LoVo (cell line): ENCODE measurements at regions not wholly inside any gene's neighbourhood (a gene's known extent, or its start where the extent isn't known, plus 50 kb on each side); places are given as distances from the start of the nearest gene placed in this dataset.

Experiments
- DNase-seq: peaks from one replicate; pipeline ENCODE4 v3.0.0-alpha.2; 2016; ENCODE audit warnings: low spot score

DNA sequence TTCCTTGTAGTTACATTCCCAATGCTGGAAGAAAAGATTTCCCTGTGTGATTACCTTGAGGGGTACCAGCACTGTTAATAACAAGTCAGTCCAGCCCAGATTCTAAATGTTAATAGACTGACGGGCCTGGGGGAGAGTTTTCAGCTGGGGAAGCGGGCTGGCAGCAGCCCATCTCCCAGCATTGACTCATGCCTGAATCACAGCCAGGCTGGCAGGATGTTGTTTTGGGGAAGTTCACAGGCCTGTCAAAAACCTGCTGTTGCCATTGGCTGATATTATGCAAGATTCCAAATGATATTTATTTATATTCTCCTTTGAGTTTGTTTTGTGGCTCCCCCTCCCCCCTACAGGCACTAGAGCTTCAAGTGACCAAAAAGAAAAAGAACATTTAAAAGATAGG is 213.9 kb upstream of the CNR1 start:
- DNase-seq = no peak

DNA sequence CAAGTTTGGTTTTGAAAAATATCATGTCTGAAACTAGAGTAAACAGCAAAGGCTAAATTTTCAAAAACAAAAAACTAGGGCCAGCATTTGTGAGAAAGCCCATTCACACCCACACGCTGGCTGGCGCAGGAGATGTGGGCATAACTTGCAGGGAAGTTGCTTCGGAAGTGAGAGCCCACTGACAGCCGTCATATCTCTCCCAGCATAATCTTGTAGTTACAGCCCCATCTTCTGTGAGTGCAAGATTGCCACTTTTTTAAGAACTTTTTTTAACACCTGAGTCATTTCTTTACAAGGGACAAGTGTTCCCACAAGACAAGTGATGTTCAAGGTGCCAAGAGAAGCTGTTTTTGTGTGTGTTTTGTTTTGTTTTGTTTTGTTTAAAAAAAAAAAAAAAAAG is 212.5 kb upstream of the CNR1 start:
- DNase-seq = no peak

DNA sequence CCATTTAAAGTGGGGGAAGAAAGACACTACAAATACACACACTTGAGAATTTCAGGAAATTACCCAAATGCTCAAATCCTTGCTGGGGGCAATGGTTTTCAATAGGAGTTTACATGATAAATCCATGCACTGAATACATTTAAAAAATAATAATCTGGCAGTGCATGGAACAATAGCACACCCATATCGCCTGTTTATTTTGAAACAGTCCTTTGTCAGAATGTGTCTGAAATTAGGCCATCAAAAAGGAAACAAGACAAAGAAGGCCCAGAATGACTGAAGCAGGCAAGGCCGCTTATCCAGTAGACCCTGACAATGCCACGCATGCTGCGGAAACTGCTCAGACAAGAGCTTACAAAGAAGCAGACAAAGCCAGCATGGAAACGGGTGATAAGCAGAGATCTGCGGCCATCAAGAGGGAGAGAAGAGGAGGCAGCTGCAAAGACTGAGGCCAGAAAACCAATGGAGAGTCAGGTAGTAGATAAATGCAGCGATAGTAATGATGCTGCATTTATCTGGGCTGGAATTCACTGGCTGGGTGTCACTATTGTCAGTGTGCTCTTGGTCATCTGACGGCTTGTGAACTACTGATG is 211.9 kb upstream of the CNR1 start:
- DNase-seq = no peak

DNA sequence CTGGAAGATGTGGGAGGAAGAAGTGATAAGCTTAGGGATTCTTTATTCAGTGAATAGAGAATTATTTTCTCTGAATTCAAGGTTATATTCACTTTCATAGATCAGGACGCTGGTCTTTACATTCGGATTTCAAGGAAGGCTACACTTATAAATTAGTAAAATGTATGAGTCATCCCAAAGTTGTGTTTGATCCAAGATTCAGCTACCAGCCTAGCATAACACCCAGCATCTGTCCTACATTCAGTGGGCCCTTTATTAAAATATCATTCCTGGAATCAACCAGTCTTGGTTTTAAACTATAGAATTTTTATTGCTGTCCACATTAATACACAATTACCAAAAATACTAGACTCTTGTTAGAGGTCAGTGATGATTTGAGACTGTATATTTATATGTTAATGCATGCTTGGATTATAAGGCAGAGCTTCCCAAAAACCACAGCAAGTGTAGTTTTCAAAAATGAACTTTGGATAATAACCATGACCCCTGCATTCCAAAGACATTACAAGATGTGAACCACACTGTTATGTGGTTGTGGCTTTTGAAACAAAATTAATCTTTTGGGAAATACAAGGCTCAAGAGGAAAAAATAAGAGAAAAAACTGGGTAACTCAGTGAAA is 210.7 kb upstream of the CNR1 start:
- no peak for DNase-seq

DNA sequence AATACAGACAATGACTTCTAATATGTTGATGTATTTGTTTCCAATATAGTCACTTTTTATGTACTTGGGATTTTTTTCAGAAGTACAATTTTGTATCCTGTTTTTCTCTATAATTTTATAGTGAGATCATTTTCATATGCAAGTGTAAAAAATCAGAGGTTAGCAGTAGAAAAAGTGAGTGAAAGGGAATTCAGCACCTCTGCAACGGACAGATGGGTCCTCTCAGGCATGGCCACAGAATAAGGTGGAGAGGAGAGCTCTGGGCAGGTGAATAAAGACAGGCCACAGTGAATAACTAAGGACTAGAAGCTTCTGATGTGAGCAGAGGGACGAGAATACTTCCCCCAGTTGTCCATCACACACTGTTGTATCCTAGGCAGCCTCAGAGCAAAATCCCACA is 210.1 kb upstream of the CNR1 start:
- DNase-seq = no peak

DNA sequence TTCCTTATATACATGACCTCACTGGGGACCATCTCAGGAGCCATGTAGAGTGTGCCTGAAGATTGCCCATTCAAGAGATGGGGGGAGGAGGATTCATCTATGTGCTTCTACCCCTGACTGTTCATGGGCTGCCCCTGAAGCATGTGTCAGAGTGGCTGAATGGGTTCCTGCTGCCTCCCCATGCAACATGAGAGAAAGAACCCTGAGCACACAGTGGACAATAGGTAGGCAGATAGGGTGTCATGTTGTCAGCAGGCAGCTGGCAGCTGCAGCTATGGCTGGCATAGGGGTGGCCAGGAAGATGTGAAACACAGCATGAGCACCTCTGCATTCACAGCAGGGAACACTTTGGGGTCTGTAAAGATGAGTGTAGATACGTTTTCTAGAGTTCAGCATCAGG is 208.4 kb upstream of the CNR1 start:
- DNase-seq = no peak

DNA sequence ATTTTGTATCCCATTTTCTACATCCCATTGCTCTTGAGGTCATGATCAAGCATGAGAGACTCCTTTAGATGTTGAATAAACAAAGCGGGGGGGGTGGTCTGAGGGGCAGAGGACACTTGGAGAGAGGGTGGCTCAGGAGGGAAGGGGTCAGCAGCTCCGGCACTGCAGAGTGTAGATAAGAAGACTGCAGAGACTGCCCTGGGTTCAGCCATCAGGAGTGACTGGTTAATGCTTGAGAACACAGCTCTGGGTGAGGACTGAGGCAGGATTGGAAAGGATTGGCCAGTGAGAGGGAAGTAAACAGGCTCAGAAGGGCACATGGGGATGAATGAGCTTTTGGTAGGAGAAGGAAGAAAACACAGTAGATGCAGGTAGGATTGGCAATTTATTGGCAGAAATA is 205.3 kb upstream of the CNR1 start:
- no peak for DNase-seq

DNA sequence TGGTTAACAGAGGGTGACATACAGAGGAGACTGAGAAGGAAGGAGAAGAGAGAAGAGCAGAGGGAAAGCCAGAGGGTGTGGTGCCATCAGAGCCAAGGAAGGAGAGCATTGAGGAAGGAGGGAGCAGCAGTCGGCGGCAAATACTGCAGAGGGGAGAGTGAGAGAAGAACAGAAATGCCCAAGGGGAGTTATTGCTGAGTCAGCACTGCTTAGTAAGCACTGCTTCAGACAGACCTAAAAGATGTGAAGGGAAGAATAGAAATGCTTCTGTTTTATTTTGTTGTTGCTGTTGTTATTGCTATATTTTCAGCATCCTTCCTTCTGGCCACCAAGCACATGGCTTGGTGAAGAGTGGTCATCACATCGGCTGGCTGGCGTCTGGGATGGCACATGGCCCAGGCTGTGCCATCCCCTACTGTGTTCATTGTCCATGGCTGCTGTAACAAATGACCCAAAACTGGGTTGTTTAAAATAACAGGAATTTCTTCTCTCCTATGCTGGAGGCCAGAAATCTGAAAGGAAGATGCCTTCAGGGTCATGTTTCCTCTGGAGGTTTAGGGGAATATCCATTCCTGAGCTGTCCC is 204.1 kb upstream of the CNR1 start:
- DNase-seq = no peak

DNA sequence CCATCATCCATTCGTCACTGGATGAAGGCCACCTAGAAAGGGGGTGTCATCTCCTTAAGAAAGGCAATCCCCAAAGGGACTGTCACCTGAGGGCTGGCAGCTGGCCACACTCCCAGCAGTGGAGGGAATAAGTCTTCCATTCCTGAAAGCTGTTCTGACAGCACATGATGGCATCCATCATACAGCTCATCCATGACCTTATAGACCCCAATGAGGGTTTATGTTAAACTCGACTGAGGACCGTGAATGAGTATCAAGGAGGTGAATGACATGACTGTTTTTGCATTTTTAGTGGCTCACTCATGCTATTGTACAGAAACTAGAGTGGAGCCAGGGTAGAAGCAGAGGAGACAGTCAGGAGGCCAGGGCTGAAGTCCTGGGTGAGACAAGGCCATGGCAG is 203.1 kb upstream of the CNR1 start:
- DNase-seq = no peak

DNA sequence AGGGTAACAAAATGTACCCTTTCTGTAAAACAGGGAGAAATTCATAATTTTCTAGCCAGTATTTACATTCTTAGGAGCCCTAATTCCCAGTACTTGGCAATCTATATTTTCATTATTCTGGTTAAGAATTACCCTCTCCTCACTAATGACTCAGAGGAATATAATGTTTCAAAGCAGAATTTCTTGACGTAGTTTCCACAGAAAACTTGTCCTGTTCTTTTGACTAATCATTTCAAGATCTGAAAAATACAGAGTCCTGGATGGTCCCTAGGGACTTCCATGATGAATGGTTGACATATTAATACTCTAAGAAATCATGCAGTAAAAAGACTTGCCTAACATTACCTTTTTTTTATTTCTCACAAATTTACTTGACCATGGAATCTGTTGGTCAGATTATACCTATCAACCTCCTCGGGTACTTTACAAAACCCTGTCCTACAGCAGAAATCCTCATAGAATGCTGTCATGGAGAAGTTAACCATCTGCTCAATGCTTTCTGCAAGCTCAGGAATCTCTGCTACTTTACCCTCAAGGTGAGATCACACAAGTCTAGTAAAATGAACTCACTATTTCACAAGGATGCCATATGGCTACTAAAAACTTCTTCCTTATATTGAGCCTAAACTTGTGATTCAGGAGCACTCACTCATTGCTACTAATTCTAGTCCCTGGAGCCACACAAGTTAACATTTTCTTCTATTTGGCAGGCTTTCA is 202.1 kb upstream of the CNR1 start:
- DNase-seq = no peak

DNA sequence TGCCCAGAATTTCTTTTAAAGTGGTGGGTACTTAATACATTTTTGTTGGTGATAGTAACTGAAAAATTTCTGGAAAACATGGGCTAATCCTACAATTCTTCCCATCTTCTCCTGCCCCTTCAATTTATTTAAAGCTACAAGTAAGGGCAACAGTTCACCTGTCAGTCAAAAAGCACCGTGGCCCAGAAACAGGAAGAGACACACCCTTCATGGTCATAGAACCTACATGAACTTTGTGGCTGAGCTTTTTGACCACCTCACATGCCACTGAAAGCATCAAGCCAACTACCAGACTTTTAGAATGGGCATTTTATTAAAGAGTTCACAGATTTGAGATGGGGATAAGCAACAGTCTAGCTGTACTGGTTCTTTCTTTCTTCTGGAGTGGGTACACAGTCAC is 201.1 kb upstream of the CNR1 start:
- DNase-seq = no peak

DNA sequence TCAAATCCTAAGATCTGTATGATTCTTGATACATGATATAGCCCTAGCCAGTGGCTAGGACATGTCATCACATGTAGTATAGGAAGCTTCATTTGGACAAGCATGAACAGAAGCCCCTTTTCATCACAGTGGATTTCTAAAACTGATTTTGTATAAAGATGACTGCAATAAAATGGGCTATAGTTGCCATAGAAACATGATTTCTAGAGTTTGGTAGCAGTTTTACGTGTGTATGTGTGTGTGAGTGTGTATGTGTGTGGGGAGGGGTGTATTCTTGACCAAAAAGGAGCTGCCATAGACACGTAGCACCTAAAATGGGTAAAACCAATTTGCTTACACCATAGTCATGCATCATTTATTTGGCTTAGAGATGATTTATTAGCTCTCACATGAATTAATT is 200.5 kb upstream of the CNR1 start:
- DNase-seq = no peak

DNA sequence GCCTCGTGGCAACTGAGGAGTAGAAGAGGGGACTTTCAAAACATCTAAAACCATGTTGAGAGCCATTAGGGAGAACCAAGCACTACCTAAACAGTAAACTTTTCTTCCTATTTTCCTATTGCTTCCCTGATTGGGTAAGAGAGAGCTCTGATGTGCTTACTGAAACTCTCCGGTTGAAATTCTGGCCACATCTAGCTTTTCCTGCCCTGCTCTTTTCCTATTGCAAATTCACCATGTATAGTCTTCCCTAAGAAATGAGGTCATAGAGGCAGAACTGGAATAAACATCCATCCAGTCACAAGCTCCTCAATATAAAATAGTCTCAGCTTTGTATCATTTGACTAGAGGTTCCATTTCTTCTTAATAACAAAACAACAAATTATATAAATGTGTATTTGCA is 199.5 kb upstream of the CNR1 start:
- no peak for DNase-seq

DNA sequence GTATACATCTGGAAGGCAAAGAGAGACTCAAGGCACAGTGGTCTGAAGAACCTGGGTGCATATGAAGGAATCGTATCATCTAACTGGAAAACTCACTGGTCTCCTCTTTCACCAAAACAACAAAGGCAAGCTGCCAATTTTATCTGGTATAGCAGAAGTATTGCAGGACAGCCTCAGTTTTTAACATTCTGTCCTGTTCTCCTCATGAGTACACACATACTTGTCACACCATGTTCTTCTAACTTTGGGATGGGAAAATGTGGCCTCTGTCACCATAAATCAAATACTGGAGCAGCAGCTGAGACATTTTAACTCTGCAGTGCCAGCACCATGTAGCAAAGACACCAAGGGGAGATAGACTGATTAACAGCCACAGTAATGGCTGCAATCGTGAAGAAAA is 199.1 kb upstream of the CNR1 start:
- no peak for DNase-seq

DNA sequence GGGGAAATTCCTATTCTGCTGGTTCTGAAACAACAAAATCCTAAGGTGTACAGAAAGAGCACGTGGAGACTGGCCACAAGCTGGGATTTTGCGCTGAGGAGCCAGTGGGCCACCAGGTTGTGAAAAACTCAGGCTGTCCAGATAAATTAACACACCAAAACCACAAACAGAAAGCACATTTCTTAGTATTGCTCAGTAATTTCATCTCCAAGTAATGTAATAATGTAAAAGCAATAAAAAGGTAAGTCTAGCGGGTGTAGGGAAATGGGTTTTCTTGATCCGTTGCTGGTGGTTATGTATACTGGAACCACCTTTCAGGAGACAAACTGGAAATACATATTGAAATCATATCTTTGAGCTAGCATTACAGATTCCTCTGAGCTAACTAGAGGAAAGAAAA is 195.6 kb upstream of the CNR1 start:
- no peak for DNase-seq

DNA sequence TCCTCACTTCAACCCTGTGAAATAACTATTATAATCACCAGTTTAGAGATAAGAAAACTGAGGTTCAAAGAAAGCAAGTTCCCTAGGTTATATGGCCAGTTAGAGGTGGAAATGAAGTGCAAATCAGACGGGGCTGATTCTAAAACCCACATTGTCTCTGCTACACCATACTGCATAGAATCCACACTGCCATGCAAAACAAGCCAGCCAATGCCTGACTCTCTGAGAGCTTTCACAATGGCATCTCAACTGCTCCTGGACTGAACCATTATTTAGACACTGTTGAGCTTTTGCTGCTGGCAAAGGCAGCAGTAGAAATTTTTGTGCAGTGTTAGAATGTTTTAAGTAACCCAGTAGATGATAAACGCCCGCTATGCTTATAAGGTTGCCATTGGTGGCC is 195.2 kb upstream of the CNR1 start:
- no peak for DNase-seq

DNA sequence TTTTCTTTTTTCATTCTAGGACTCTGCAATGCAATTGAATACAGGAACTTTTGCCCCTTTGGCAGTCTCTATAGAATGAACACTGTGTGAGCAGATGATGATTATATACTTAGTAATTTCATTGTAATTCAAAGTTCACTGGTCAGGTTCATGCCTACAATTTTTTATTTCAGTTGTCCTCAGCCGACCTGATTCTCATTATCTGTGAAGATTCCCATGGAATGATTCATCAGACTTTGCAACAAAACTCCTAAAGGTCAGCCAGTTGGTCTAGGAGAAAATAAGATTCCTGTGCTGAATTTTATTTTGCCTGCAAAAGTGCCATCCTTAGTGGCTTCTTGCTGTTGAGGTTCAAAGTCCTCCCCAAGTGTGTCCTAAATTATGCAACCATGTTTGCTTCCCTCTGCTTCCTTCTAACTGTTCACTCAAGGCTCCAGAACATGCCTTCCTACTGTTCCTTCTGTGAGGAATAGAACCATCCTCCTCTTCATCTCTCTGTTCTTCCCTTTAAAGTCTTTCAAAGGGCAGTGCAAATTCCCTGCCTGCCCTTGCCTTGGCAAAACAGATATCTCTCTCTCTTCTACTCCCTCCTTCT is 194.2 kb upstream of the CNR1 start:
- DNase-seq = no peak

DNA sequence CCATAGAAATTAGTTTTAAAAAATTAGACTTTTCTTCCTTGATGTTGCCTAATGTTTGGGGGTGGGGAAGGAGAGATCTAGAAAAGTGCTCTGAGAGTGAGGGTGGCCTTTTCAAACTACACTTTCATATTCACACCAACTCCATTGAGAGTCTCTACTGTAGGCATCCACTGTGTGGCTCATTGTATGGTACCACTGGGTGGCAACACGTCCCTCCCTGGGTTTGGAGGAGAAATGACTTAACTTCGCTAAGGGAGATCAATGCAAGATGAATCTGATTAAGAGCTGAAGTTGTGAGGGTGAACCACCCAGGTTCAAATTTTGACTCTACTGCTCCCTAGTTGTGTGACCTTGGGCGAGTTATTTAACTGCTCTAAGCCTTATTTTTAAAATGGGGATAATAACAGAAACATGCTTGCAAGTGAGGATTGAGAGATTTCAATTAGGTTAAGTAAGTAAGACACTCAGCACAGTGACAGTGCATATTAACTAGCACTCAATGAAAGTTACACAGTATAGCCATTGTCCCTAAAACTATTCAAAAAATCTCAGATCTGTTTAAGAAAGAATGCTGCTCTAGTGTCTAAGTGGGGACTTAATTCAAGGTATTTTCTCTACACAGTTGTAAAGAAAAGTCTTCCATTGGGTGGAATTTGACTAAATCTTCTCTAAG is 193.5 kb upstream of the CNR1 start:
- DNase-seq = no peak

DNA sequence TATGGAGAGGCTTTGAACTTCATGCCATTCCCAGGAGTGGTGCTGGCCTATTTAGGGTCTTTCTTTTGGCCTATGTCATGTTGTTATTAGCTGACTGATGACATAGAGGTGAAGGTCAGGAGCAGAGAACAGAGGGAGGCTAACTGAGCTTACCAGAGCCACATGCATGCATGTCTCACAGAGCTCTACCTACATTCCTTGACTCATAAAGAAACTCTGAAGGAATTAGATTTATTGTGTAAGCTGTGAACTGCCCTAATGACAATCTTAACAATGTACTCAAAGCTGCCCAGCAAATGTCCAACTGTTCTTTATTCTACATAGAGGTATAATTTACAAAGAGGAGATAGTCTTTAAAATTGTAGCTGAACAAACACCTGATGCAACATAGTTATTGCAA is 192.7 kb upstream of the CNR1 start:
- no peak for DNase-seq

DNA sequence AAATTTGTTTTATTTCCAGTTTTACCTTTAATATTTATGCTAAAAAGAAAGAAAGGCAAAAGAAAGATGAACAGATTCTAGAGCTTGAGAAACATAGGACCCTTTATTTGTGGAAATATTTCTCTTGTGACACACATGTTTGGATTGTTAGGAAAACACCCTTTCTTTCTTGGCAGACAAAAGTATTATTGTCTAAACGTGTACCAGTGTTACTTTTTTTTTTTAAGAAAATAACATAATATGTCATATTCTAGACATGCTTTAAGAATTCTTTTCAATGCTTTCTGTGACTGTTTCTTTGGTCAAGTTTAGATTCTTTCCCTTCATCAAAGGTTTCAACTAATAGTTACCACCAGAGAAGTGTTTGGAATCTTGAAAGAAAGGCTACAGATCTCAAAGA is 183.4 kb upstream of the CNR1 start:
- DNase-seq = no peak

DNA sequence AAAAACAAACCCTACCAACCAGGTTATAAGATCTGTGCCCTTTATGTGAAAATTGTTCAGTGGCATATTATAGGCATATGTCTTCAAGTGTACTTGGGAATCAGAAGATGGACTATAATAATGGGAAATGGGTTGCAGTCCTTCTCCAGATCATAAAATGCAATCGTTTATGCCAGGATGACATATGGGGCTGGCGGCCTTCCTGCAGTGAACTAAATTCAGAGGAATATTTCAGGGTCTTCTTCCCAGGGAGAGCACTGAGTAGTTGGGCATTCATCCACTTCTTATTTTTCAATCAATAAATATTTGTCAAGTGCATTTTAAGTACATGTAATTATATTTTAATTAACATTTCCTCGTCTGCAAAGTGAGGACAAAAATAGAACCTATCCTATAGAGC is 176.2 kb upstream of the CNR1 start:
- no peak for DNase-seq

DNA sequence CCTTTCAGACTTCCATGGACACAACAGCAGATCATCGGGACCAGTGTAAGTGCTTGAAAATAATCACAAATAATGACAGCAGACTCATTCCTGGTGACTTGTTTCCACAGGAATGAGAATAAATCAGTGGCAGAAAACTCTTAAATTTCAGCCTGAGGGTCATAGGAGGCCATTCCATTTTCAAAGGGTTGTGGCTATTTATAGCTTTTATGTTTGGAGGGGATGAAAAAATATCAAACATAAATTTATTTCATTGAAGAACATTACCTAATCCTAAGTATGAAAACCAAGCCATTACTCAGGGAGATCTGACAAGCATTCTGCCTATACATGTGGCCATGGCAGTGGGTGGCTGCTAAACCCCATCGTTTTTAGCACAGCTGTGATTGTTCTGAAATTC is 173.6 kb upstream of the CNR1 start:
- no peak for DNase-seq

DNA sequence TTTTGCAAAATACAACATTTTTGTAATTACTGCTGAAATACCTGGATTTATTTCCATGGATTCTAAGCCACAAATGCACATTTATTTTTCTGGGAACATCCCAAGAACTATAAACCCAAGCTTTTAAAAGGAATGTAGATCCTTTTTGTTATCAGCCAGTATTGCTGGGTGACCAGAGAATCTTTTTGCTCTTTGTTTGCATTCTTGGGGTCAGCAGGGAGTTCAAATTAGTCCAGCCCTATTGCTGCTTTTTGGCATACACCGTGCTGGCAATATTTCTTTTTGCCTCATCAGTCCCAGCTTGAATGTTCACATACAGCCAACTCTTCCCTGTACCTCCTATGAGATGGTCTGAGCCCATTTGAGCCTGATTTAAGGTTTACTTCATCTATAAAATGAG is 155.2 kb upstream of the CNR1 start:
- no peak for DNase-seq
